HG03103 (cell line): ENCODE measurements at regions not wholly inside any gene's neighbourhood (a gene's known extent, or its start where the extent isn't known, plus 50 kb on each side); places are given as distances from the start of the nearest gene placed in this dataset.

Experiments used
- ATAC-seq: cut with Tn5 transposase; IDR thresholded peaks from one replicate; pipeline ENCODE4 v1.9.1; 2021; ENCODE audit warnings: low read depth; ENCODE audit not compliant: unreplicated experiment

GRCh38 chr19:30149300-30149699 lies 207.3 kb downstream of the URI1 start:
- no peak for ATAC-seq

- no peak for ATAC-seq
These were observed 208.6 kb downstream of the URI1 start for GRCh38 chr19:30150626-30151025.

- no peak for ATAC-seq
These were observed 209.0 kb downstream of the URI1 start for GRCh38 chr19:30151081-30151480.

- ATAC-seq, result no peak
These were observed 210.7 kb downstream of the URI1 start for GRCh38 chr19:30152510-30153291.

GRCh38 chr19:30153326-30154210 lies 211.5 kb downstream of the URI1 start:
- peak; percentile 86 for ATAC-seq

DNA sequence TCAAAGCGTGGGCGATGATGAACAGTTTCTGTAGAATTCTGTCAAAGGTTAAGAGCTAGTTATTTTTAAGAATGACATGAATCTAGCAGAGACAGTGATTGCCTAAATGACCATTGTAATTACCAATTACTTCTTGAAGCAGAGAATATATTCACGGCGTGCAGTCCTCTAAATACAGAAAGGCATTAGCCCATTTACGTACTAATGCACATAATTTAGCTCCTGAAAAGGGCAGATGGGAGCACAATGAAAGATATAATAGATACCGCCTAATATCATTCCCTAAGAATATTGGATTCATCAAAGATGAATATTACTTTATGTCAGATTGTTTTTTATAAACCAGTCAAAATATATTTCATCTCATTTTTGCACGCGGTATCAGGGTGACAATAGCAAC lies 212.4 kb downstream of the URI1 start:
- no peak for ATAC-seq

DNA sequence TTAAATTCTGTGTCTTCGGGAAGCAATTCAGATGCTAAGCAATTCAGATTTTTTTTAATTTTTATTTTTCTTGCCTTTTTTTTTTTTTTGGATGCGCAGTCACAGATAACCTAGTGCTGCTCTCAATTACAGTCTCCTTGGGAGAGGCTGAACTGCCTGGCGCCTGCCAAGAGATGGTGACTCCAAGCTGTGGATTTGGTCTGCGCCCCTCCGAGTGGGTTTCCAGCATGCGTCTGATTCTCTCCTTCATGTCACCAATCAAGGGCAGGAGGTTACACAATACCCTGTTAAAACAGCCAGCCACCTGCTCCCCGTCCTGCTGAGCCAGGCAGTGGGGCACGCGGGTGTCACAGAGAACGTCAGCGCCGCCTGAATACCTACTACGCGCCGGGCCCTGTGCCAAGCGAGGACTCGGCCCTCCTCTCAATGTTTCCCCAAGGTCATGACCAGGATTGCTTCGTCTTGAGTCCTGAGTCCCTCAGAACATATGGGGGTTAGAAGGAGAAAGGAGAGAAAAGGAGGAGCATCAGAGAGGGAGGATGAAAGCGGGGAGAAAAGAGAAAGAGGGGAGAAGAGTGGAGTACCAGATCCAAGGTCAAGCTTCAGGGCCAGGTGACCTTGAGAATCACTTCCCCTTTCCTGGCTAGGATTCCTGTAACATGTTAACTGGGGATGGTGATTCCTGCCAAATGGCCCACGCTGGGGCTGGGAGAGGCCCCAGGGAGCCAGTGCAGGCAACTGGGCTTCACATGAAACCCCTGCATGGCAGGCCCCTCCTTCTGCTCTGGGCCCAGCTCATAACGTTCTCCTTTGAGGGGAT lies 213.6 kb downstream of the URI1 start:
- ATAC-seq, result no peak

- no peak for ATAC-seq
These were observed 214.6 kb downstream of the URI1 start for GRCh38 chr19:30156646-30157045.

GRCh38 chr19:30158067-30158892 lies 213.9 kb upstream of the ZNF536 start:
- ATAC-seq, result no peak

DNA sequence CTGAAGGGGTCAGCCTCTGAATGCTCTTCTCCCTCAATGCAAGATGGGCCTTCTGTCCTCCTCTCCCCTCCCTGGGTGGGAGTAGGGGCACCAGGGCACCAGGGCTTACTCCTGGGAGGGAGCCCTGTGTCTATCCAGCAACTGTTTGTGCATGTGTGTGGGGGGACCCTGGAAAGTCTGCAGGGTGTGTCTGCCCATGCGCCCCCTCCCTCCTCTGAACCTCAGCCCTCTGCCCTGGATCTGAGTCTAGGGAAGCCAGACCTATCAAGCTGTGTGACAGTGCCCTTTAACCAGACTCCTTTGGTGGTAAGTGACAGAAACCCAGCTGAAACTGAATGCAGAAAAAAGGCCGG lies 213.3 kb upstream of the ZNF536 start:
- no peak for ATAC-seq

- ATAC-seq, result no peak
These were observed 212.5 kb upstream of the ZNF536 start for GRCh38 chr19:30159636-30160035.

- no peak for ATAC-seq
These were observed 211.8 kb upstream of the ZNF536 start for GRCh38 chr19:30160426-30160825.

- ATAC-seq, result no peak
These were observed 211.0 kb upstream of the ZNF536 start for GRCh38 chr19:30161021-30161655.

DNA sequence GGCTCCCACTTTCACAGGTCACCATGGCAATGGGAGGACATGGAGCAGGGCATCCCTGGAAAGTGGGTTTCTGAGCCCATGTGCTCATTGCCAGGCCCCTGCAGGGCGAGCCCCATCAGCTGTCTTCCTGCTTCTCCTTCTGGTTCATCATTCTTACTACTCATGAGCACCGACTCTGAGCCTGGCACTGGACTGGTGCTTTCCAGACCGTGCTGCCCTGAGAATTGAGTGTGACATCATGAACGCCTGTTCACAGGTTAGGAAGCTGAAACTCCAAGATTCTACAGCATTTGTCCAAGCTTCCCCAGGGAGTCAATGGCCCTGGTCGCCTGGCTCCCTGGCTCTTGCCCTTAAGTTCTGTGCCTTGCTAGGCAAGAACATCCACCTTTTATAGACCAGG lies 210.4 kb upstream of the ZNF536 start:
- no peak for ATAC-seq

DNA sequence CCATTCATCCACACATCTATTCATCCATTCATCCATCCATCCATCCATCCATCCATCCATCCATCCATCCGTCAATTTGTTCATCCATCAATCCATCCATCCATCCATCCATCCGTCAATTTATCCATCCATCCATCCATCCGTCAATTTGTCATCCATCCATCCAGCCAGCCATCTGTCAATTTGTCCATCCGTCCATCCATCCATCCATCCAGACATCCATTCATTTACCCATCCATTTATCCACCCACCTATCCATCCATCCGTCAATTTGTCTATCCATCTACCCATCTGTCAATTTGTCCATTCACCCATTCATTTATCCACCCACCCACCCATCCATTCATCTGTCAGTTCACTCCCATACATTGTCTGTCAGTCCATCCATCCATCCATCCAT lies 209.5 kb upstream of the ZNF536 start:
- no peak for ATAC-seq

DNA sequence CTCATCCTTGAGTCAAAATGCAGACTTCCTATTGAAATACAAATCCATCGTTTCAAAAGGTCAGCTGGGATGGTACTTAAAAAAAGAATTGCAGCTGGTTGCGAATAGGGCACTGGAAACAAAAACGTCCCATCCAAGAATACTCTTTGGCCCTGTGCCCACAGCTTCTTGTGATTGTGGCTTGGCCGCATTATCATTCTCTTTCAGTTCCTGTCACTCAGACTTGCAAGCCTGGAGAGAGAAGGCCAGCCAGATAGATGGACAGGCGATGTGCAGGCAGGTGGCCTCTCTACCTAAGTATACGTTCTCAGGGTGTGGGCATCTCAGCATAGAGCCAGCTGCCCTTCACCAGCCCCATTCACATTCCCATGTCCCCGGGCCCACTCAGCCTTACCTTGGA lies 208.5 kb upstream of the ZNF536 start:
- no peak for ATAC-seq

- ATAC-seq, result no peak
These were observed 206.9 kb upstream of the ZNF536 start for GRCh38 chr19:30165228-30165813.

DNA sequence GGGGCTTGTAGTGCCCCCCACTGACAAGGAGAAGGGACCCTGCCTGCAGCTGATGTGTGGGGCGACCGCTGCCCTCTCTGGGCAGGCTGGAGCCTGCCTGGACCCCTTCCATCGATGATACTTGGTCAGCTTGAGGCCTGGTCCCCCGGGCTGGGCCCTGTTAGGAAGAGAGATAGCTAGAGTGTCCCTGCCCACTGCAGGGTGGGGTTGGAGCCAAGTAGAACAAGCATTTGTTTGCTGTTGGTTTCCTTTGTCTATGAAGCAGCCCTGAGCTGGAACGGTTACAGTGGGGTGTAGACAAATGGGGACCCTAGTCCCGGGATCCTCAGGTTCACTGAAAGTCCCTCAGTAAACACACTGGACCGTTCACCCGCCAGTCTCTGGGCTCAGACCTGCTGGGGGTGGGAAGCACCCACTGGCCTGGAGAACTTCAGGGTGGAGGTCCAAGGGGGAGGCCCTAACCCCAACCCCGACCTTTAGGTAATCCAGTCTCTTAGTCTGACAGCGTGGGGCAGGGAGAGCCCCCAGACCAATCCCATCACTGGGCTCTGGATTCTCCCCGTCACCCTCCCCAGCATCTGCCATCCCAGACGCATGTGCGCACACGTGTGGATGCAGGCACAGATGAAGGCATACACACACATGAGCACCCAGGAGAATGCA lies 204.8 kb upstream of the ZNF536 start:
- no peak for ATAC-seq
